ENCODE measurements at regions not wholly inside any gene's neighbourhood (a gene's known extent, or its start where the extent isn't known, plus 50 kb on each side); places are given as distances from the start of the nearest gene placed in this dataset.

DNA sequence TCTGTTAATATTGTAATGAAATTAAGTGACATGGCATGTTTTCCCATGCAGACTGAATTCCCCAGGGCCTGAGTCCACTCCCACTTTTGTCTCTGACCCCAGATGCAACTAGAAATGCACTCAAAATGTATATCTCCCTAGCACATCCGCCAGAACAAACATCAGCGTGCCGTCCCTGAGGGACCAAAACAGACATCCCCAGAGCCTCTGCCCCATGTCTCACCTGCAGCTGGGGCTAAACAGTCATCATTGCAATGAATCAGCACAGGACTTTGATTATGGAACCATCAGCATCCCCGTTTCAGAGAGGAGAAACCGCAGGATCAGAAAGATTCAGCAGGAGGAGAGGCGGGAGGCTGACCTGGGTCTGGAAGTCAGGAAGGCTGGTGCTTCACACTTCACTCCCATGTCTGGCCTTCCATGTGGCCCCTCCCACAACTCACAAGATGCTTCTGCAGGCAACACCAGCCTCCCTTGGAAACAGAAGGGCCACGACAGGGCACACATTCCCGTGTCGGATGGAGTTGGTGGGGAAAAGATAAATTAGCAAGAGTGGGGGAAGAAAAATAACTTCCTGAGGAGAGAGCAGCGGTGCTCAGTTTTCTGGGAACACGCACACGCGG, 130.6 kb upstream of the VSTM2B start:
- DNase-seq (ENCODE audit: low read depth in 2 of 2, low spot score in 1 of 2), result no peak

DNA sequence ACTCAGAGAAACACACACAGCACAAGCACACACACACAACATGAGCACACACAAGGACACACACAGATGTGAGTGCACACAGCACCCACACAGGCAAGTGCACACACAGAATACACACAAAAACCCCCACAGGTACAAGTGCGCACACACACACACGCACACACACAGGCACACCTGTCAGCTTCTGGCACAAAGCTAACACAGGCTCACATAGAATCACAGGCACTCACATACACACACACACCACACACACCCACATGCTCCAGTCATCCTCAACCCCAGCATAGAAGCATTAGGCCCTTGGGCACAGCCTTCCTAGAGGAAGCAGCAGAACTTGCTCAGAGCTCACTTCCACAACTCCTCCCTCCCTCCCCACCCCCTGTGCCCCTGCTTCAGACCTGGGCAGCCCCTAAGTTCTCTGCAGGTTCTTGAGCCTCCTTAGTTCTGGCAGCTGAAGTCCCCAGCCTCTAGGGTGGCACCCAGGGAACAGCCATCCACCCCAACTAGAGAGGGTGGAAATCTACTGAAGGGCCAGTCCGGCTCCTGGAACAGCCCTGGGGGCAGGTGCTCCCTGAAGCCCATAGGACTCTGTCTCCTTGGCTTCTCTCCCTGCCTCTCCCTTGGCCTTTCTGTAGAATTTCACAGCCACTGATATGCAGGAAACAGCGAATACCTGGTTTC, 129.9 kb upstream of the VSTM2B start:
- DNase-seq (ENCODE audit: low read depth in 2 of 2, low spot score in 1 of 2), result no peak

DNA sequence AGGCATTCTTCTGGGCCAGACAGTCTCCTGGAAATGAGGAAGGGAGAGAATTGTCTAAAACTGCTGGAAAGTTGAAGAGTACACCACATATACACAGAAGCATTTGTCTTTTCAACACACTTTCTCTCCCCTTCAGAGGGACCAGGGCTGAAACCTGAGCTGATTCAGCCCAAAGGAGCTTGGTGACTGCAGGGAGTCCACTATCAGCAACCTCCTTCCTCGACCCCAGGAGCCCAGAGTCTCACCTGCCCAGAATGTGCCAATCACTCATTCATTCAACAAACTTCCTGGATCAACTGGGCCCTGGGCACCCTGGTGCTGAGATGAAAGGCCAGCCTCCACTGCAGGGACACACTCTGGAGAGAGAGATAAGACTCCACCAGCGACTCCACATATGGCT, 128.9 kb upstream of the VSTM2B start:
- DNase-seq (ENCODE audit: low read depth in 2 of 2, low spot score in 1 of 2), result no peak

DNA sequence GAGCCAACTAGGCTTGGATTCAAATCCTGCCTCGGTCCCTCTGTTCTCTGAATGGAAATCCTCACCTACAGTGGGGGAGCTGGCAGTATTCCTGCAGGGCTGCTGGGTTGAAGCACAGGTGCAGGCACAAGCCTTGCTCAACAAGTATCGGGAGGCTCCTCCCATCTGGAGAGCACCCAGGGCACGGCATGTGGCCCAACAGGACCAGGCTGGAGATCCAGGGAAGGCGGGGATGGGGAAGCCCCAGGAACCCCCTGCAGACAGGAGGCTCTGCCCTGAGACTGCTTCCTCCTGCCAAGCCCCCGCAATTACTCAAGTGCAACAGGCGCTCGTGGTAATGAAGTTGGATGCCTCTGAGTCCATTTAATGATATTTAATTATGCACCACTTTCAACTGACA, 128.0 kb upstream of the VSTM2B start:
- no peak for DNase-seq (ENCODE audit: low read depth in 2 of 2, low spot score in 1 of 2)

DNA sequence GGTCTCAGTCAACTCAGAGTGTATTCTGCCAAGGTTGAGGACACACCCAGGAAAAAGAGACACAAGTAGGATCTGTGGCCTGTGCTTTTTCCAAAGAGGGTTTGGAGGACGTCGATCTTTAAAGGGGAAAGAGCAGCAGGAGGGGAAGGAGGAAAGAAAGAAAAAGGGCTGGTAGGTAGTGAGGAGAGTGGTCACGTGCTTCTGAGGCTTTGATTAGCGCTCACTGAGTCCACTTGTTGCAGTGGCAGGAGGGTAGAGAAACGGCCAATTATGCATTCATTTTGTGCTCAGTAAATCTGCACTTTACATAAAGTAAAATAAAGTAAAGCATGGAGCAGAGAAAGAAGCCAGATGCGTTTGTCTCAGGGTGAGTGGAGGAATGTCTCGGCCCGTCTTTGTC, 126.0 kb upstream of the VSTM2B start:
- DNase-seq (ENCODE audit: low read depth in 2 of 2, low spot score in 1 of 2), result no peak

DNA sequence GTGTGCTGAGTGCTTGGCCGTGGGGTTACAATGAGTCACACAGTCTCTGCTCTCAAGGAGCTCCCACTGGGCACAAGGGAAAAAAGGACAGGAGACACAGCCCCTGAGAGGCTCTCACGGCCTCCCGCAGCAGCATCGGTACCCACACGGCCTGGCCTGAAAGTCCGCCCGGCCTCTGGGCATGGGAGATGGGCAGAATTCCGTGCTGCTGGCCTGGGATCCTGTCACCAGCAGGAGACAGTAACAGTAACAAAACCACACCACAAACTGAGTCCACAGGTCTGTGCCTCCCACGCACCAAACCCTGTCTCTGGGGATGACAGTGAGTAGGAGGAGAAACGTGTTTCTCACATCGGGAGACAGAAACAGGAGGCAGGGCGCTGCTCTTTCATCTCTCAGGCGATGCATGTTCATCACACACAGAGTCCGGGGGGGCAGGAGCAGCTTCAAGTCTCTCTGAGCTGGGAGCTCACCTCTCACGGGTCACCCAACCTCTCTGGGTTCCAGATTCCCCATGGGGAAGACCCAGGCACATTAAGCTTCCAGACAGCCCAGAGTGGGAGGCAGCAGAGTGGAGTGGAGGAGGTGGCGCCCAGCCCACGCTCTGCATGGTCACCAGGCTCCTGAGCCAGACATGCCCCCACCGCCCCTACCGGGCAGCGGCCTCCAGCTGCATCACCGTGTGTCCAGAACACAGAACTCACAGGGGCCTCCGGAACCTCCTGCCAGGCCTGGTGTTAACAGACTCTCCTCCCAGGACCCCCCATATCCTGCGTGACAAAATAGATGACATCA, 124.7 kb upstream of the VSTM2B start:
- no peak for DNase-seq (ENCODE audit: low read depth in 2 of 2, low spot score in 1 of 2)

DNA sequence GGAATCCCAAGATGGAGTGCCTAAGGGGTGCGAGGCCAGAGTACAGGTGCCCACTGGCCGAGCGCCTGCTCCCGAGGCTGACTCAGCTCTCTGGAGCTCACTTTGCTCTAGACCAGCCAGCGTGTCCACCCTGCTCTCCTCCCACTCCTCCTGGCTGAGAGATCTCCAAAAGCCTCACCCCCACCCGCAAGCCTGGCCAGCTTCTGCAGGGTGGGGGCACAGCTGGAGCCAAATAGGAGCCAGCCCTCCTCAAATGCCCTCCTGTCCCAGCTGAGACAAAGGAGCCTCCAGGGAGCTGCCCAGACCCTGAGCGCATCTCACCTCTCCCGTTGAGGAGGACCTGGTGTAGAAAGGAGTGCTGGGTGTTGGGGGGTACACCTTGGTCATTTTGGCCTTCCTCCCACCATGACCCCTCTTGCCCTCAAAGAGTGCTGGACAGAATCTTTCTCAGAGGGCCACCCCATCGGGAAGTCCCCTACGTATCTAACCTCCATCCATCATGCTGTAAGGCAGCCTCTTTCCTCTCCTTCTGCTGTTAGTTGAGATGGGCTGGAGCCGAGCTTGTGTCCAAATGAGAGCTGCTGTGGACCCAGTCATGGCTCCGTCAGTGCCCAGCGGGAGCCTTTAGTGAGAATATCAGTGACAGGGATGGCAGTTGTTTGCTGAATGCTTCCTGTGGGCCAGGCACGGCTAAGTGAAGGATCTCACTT, 123.9 kb upstream of the VSTM2B start:
- DNase-seq (ENCODE audit: low read depth in 2 of 2, low spot score in 1 of 2), result no peak

DNA sequence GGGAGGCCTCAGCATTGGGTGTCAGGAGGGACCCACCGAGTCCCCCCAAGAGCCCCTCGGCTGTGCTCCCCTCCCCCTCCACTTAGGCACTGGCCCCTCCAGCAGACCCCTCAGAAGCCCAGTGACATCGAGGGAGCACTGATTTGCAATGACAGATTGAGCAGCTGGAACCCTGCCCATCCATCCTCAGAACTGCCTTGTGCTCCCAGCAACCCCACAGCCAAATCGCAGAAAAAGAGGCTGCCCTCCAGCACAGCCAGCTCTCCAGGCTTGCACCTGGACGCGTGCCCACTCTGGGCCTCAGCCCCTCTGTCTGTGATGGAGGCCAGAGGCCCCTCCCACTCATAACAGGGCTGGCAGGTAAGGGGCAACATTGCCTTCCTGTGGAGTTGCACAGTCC, 123.2 kb upstream of the VSTM2B start:
- DNase-seq (ENCODE audit: low read depth in 2 of 2, low spot score in 1 of 2), result no peak

DNA sequence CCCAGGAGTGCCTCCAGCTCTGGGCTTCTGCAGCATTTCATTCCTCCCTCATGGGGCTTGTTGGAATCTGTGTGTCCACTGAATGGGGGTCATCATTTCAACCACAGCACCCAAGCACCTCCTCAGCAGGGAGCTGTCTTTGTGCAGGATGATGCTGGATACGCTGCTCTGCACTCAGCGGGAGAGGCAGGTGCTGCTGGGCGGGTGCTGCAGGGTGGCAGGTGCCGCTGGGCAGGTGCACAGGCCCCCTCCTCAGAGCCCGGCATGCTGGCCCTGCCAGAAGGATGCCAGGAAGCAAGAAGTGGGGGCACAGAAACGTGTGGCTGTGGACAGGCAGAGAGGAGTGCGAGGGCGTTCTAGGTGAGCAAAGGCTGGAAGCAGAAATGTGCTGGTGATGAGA, 121.8 kb upstream of the VSTM2B start:
- DNase-seq (ENCODE audit: low read depth in 2 of 2, low spot score in 1 of 2), result no peak

DNA sequence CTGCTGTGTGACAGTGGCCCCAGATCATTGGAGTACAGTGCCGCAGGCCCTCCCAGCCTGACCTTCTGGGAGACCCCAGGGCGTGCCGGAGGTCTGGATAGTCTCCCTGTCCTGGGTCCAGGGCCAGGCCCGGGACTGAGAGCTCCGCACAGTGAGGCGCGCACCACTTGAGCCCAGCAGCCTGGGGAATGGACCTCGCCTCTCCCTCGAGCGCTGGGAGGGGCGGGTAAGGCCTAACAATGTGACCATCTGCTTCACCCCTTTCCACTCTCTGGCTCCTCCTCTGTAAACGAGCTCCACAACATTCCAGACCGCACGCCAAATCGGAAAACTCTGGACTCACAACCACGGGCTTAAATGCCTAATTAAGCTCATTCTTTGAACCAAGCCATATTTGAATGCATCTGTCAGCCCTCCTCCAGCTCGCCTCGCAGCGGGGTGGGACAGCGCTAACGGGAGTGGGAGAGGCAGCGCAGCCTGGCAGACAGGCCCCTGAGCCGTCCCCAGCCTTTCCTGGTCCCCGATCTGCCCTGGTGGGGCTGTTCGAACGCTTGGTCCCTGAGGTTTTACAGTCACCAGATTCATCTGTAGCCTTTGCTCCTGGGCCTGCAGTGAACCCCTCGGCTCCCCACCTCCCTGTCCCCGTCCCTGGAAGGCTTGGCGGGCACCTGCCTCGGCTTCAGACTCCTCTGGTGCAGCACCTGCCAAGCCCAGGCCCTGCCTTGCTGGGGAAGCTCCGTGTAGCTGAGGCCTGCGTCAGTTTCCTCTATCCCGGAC, 120.7 kb upstream of the VSTM2B start:
- DNase-seq (ENCODE audit: low read depth in 2 of 2, low spot score in 1 of 2), result no peak

DNA sequence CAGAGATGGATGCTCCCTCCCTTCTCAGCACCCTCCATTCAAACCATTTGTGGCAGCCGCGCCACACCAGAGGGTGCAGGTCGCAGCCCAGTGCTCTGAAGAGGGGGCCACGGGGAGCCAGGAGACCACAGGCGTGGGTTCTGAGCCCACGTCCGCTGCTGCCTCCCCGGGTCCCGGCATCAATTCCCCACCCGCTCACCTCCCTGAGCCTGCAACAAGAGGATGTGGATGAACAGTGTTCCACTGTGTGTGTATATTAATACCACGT, 120.1 kb upstream of the VSTM2B start:
- DNase-seq (ENCODE audit: low read depth in 2 of 2, low spot score in 1 of 2), result no peak

DNA sequence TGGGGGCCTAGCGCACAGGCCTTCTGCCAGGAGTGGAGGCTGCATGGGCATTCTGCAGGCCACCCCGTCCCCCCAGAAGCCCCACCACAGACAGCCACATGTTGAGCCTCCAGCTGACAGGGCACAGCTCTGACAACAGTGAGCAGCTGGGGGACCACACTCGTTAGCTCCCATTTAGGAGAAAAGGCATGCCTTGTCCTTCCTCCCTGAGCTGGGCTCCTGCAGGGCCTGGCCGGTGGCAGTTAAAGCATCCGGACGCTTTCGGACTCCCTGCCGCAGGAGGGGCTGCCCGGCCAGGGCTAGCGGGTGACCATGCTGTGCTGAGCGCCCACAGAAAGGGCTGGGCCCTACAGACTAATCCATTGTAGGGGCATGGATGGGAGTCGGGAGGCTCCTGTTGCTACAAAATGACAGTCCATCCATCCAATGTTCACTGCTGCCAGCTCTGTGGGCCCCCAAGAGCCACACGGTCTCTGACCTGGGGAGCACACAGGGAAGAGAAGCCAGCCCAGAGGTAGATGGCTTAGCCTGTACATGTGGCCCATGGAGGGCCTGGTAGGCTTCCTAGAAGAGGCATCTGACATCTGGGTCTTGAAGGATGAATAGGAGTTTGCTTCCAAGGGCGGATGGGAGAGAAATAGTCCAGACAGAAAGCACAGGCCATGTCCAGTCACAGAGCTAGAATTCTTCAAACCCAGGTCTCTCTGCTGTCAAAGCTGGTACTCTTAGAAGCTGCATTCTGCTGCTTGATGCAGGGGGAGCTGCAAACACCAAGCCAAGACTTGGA, 116.5 kb upstream of the VSTM2B start:
- DNase-seq (ENCODE audit: low read depth in 2 of 2, low spot score in 1 of 2), result no peak

DNA sequence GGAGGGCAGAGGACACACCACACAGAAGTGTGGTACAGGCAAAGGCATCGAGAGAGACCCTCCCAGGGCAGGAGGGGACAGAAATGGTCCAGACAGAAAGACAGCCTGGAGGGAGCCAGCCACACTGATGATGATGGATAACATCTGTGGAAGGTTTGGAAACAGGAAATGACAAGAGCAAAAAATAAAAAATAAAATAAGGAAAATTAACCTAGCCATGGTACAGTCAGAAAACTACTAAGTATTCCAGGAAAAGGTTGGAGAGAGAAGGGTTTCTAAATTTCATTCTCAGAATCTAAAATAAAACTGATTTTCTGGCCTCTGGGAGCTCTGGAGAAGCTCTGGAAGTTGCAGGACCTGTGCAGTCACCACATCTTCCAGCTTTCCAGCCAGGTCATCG, 115.2 kb upstream of the VSTM2B start:
- no peak for DNase-seq (ENCODE audit: low read depth in 2 of 2, low spot score in 1 of 2)

DNA sequence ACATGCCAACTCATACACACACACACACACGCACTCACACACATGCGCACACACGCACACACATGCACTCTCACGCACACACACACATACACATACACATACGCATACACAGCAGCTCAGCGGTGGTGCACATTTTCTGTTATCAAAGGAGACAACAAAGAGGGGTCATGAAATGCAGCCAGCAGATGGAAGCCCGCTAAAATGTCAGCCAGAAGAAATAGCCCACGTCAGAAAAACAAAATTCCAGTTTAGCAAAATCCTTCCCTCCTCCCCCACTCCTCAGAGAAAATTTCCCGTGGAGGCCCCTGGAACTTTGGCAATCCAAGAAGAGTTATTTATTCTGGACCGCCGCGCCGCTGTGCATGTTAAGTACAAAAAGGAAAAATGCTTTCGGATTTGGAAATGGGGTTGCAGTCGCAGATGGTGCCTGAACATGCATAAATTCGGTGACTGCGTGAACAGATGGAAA, 114.6 kb upstream of the VSTM2B start:
- no peak for DNase-seq (ENCODE audit: low read depth in 2 of 2, low spot score in 1 of 2)

DNA sequence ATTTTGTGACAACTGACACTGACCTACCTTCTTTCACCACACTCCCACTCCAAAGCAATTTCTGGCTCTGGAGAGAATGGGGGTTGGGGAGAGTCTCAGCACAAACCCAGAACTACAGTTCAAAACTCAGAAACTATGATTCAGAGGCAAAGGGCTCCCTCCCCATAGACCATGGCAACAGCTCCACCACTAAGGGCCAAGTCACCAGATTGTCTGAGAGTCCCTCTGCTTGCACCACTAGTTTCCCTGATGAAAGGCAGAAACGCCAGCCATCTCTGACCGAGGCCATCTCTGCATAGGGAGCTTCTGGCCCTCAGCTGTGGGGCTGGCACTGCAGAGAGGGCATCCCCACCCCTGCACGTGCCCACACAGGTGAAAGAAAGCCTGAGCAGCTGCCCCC, 112.4 kb upstream of the VSTM2B start:
- no peak for DNase-seq (ENCODE audit: low read depth in 2 of 2, low spot score in 1 of 2)

DNA sequence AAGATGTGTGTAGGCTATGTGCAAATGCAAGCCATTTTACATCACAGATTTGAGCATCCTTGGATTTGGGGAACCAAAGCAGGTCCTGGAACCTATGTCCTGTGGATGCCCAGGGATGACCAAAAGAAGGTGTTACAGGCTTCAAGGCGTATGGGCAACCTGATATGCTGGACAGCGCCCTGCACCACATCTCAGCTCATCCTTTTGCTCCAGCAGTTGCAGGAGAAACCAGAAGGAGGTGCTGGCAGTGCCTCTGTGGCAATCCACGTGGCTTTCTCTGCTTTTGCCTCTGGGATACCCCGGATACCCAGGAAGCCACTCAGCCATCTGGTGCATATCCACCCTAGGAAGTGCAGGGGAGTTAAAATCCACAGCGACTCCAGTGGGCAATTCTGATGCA, 110.3 kb upstream of the VSTM2B start:
- DNase-seq (ENCODE audit: low read depth in 2 of 2, low spot score in 1 of 2), result no peak

DNA sequence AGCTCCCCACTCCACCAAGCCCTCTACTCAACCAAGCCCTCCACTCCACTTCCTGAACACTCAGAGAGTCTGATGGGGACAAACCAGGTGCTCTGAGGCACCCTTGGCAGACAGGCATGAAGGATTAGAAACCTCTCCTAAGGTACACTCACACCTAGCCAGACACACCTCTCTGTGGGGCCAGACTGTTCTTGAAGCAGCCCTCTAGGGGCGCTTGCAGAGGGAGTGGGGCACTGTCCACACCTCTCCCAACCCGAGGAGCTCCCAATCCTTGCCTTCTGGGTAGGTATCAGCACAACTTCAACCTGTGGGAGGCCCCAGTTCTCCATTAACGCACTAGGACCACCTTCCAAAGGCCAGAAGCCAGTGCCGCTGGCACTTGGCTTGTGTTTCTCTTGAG, 108.7 kb upstream of the VSTM2B start:
- no peak for DNase-seq (ENCODE audit: low read depth in 2 of 2, low spot score in 1 of 2)

DNA sequence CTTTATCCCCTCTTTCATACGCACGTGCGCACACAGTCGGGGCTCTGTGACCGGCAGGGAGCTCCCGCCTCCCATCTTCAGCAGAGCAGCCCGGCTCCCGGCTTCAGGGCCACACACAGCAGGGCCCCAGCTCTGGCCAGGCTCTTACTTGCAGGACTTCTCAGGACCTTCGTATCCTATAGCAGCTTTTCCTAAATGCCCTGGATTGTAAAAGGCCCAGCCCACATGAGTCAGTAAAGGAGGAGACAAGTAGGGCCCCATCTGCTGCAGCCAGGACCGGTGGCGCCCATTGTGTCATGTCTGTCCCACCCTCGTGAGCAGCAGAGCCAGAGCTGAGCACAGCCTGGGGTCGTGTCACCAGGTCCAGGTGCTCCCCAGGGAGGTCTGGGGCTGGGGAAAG, 107.6 kb upstream of the VSTM2B start:
- no peak for DNase-seq (ENCODE audit: low read depth in 2 of 2, low spot score in 1 of 2)

DNA sequence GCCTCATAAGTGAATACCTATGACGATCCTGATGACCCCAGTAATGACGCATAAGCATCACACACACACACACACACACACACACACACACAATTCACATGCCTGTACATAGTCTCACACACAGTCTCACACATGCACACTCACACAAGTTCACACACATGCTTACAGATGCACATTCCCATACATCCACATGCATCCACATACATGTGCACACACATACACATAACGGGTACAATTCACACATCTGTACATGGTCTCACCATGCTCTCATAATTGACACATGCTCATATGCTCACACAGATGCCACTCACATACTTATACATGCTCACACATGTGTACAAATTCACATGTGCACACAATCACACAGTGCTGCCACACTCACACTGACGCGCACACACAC, 105.7 kb upstream of the VSTM2B start:
- DNase-seq (ENCODE audit: low read depth in 2 of 2, low spot score in 1 of 2), result no peak

DNA sequence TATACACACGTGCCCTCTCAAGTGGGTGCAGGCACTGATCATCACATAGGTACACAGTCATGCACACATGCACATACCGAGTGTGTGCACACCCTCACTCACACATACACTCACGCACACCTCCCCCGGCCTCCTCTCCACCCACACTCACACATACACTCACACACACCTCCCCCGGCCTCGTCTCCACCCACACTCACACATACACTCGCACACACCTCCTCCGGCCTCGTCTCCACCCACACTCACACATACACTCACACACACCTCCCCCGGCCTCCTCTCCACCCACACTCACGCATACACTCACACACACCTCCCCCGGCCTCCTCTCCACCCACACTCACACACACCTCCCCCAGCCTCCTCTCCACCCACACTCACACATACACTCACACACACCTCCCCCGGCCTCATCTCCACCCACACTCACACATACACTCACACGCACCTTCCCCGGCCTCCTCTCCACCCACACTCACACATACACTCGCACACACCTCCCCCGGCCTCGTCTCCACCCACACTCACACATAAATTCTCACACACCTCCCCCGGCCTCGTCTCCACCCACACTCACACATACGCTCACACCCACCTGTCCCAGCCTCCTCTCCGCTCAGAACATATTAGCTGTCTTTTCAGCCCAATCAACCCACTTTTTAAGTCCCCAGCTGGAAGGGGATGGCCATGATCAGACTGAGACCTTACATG, 105.2 kb upstream of the VSTM2B start:
- no peak for DNase-seq (ENCODE audit: low read depth in 2 of 2, low spot score in 1 of 2)

Measured in stimulated activated CD8-positive, alpha-beta memory T cell treated with anti-CD3 and anti-CD28 coated beads, Interleukin-4, amount 100 ng/mL, for 4 hours (primary cell).